Astrocyte of the spinal cord (primary cell): ENCODE measurements at regions not wholly inside any gene's neighbourhood (a gene's known extent, or its start where the extent isn't known, plus 50 kb on each side); places are given as distances from the start of the nearest gene placed in this dataset.

Source experiments
- DNase-seq: peaks from one replicate; pipeline ENCODE4 v3.0.0; 2011; ENCODE audit warnings: low read depth, low spot score
- H3K4me3 ChIP-seq: 2 replicates; pipeline ENCODE4 v1.5.1; 2011; ENCODE audit warnings: low read depth, mild to moderate bottlenecking, low read length, moderate library complexity
- in situ Hi-C: cut with HindIII; loops from 2 replicates; pipeline ENCODE4 v1.10.0; 2017; ENCODE audit warnings: low sequenced_read_pairs
- TF ChIP-seq, protein P1 (sequence below): IDR thresholded peaks from 2 replicates; pipeline ENCODE4 v1.5.1; 2012; ENCODE audit warnings: low read depth, mild to moderate bottlenecking, low read length, inconsistent platforms

DNA sequence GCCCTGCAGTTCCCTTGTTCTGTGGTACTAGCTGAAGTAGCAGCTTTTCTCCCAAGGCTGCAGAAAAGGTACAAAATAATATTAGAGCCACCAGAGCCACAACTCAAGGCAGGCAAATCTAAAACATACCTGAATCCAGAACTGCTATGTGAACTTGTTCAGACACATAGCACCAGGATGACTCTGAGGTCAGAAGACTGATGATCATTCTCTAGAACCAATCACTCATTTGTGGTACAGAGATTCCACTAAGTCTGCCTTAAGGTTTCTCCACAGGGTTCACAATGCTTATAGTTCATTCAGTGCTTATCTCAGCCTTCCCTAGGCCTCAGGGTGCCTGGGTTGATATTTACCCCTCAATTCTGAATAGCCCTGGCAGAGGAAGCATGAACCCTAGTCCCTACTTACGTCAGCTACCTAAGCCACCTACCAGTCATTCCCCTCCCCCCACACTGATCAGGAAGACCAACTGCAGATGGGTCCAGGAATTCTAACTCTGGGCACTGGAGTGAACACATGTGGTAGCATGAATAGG is 140.9 kb upstream of the MOCS1 start:
- DNase-seq = no peak
- in situ Hi-C loops = no loop called here
- H3K4me3 ChIP-seq = no peak overlapping the region
- TF ChIP-seq, protein P1, sequence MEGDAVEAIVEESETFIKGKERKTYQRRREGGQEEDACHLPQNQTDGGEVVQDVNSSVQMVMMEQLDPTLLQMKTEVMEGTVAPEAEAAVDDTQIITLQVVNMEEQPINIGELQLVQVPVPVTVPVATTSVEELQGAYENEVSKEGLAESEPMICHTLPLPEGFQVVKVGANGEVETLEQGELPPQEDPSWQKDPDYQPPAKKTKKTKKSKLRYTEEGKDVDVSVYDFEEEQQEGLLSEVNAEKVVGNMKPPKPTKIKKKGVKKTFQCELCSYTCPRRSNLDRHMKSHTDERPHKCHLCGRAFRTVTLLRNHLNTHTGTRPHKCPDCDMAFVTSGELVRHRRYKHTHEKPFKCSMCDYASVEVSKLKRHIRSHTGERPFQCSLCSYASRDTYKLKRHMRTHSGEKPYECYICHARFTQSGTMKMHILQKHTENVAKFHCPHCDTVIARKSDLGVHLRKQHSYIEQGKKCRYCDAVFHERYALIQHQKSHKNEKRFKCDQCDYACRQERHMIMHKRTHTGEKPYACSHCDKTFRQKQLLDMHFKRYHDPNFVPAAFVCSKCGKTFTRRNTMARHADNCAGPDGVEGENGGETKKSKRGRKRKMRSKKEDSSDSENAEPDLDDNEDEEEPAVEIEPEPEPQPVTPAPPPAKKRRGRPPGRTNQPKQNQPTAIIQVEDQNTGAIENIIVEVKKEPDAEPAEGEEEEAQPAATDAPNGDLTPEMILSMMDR = no peak

DNA sequence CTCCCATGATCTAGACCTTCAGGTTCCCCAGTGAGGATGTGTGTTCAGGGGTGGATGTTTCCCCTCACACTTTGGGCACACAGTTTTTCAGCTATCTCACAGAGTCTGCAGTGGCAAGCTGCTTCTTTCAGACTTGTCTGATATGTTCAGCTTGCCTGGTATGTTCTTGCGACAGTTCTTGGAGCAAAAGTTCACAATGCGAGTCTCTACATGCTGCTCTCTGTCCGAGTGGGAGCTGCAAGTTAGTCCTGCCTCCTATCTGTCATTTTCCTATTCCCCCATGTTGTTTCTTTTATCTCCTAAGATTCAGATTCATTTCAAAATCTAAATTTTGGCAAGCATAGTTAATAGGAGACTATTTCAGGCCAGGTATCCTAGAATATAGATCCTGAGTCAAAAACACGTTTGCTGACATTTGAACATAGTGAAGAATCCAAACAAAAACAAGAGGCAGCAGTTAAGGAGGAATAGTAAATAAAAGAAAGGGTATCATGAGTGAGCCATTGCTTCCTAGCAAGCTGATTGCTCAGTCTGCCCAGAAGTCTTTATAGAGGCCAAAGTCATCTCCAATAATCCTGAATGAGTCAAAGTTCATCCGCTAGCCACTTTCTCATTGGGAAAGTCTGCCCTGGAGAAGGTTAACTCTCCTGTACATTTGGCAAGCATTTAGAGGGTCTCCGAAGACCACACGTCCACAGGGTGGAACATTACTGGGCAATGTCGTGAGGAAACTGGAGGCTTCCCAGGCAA is 140.2 kb upstream of the MOCS1 start:
- DNase-seq = no peak
- no peak overlapping the region for H3K4me3 ChIP-seq
- TF ChIP-seq, protein P1 = no peak
- in situ Hi-C loops = no loop called here

DNA sequence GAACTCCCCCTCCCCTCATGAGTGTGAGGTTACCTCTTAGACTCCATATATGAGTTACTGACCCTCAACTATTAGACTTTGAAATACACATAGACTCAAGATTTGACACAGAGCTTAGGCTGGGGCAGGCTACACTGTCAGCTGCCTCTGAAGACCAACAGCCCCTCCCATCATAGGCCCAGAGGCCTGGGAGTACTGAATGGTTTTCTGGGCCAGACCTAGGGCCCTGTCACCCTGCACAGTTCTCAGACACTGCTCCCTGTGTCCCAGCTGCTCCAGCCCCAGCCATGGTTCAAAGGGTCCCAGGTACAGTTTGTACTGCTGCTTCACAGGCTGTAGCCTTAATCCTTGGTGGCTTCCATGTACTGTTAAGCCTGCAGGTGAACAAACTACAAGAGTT is 132.1 kb upstream of the MOCS1 start:
- DNase-seq = no peak
- TF ChIP-seq, protein P1 = no peak
- no peak overlapping the region for H3K4me3 ChIP-seq
- in situ Hi-C loops = no loop called here

- H3K4me3 ChIP-seq = no peak overlapping the region
- TF ChIP-seq, protein P1 = no peak
- DNase-seq = no peak
- in situ Hi-C loops = no loop called here
These were observed 122.6 kb upstream of the MOCS1 start for GRCh38 chr6:40056865-40057264.

GRCh38 chr6:40054602-40055001 is 120.3 kb upstream of the MOCS1 start:
- in situ Hi-C loops = no loop called here
- TF ChIP-seq, protein P1 = no peak
- DNase-seq = no peak
- no peak overlapping the region for H3K4me3 ChIP-seq

DNA sequence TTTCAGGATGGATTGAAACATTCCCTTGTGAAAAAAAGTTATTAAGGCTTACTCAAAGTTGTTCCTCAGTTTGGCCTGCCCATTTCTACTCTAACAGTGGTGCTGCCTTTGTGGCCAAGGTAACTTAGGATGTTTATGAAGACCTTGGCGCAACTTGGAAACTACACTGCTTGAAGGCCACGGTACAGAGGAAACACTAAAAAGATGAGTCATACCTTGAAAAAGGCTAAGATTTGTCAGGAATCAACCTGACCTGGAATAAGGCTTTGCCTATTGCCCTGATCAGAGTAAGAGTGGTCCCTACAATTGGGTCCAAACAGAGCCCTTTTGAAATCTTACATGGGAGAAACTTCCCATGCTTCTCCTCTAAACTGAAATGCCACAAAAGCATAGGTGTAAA is 119.9 kb upstream of the MOCS1 start:
- TF ChIP-seq, protein P1 = no peak
- in situ Hi-C loops = no loop called here
- DNase-seq = no peak
- no peak overlapping the region for H3K4me3 ChIP-seq
